GM23248 (cell line): ENCODE measurements at regions not wholly inside any gene's neighbourhood (a gene's known extent, or its start where the extent isn't known, plus 50 kb on each side); places are given as distances from the start of the nearest gene placed in this dataset.
"Not testable (repeated sequence)": the region's sequence is repeated elsewhere in the genome, so short reads cannot be mapped to it uniquely, and the experiment has no call there.

Source experiments
- EZH2 ChIP-seq: fragments of 200-600 bp; sonication (generic); IDR thresholded peaks from 2 replicates; pipeline ENCODE4 v1.6.1; 2018; ENCODE audit warnings: antibody characterized with exemption, mild to moderate bottlenecking; ENCODE audit not compliant: insufficient read depth, poor library complexity, severe bottlenecking
- EZH2phosphoT487 ChIP-seq: fragments of 200-600 bp; sonication (generic); IDR thresholded peaks from 2 replicates; pipeline ENCODE4 v1.6.1; 2018; ENCODE audit warnings: antibody characterized with exemption, moderate library complexity, mild to moderate bottlenecking, low read depth; ENCODE audit not compliant: insufficient read depth

DNA sequence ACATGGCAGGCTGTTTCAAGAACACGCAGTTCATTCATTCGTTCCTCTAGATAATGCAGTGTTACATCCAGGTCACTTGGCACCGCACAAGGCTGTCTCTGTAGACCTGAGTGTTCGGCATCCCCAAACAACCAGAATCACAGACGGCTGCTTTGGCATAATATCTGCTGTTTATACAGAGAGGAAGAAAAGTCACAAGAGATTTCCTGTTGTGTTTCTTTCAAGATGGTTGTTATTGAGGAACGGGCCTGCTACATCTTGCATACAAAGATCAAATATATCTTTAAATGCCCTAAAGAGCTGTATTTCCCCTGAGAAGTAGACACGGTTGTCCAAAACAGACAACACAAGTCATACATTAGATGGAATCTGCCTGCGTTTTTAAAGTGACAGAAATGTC is 58.8 kb upstream of the WIPI2 start:
- not testable (repeated sequence) for TF ChIP-seq EZH2, EZH2phosphoT487
